ENCODE measurements at regions not wholly inside any gene's neighbourhood (a gene's known extent, or its start where the extent isn't known, plus 50 kb on each side); places are given as distances from the start of the nearest gene placed in this dataset.
"Not testable (repeated sequence)": the region's sequence is repeated elsewhere in the genome, so short reads cannot be mapped to it uniquely, and the experiment has no call there.

DNA sequence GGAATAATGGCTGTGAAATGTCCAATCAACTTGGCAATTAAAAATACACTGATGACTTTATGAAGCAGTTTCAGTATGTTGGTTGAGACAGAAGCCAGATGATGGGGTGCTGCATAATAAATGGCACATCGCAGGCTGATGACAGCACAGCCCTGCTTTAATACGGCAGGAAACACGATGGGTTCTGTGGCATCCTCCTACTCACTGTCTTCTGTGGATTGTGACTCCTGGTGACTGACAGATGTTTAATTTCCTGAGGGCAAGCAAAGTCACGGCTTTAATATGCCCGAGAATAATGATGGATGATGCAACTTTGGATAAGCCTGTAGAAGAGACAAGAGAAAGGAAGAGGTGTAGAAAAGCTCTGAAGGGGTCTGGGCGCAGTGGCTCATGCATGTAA is 295.4 kb downstream of the TRIML1 start:
- Histone ChIP-seq H3K27me3 (no peaks in the 10 kb centered on the region), H3K4me3 (no peak overlapping the region), H3K4me1 (no peaks in the 10 kb centered on the region), H3K9me3 (no peaks in the 10 kb centered on the region), H3K36me3 (no peaks in the 10 kb centered on the region), H3K27ac (no peak overlapping the region)
- TF ChIP-seq POLR2A (IDR thresholded peaks at IDR 0.05), result no peak
- TF ChIP-seq POLR2AphosphoS5 (IDR thresholded peaks at IDR 0.05), result no peak
- TF ChIP-seq EP300 (IDR thresholded peaks at IDR 0.05), result no peak
- no peak for TF ChIP-seq CTCF (IDR thresholded peaks at IDR 0.05)
- no peak for DNase-seq (ENCODE audit: low spot score in 2 of 2)
- 54% methylated on average over 6 of the region's 6 CpGs for WGBS

DNA sequence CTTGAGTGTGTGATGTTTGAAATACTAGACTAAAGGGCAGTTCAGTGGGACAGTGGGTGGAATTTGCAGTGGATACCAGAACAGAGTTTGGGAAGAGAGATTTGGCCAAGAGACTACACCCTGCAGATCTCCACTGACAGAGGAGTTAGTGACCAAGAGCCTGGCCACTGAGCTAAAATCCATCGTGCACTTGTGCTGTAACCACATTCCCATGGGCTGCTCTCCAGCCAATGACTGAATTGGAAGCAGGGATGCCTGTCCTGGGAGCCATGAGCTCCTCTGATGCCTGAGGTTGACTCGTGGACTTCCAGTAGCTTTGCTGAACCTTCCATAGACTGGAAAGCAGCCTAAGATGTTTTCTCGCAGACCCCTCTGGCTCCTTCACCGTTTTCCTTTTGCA is 296.1 kb downstream of the TRIML1 start:
- H3K9me3 ChIP-seq, result no peaks in the 10 kb centered on the region
- WGBS, result 80% methylated on average over 4 of the region's 4 CpGs
- no peak for DNase-seq (ENCODE audit: low spot score in 2 of 2)
- no peak overlapping the region for H3K4me3 ChIP-seq
- no peak overlapping the region for H3K27ac ChIP-seq
- no peak for TF ChIP-seq EP300 (IDR thresholded peaks at IDR 0.05)
- no peak for TF ChIP-seq POLR2AphosphoS5 (IDR thresholded peaks at IDR 0.05)
- no peak for TF ChIP-seq CTCF (IDR thresholded peaks at IDR 0.05)
- no peak for TF ChIP-seq POLR2A (IDR thresholded peaks at IDR 0.05)
- H3K27me3 ChIP-seq, result no peaks in the 10 kb centered on the region
- H3K36me3 ChIP-seq, result no peaks in the 10 kb centered on the region
- H3K4me1 ChIP-seq, result peaks cover 3% of the 10 kb centered on the region

DNA sequence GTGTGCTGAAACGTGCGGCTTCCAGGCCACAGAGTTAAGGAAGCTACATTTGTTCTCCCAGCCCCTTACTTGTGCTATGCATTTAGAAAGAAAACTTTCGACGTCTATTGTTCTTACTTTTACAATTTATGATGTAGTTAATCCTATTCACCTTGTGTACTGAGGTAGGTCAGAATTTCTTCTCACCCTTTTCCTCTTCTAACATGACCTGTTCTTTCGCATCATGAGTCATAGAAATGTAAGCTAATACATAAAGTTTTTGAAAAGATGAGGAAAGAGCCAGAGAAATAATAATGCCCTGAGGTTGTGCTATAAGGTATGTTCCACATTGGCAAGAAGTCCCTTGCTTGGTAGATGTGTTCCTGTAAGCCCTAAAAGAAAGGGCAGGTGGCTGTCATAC is 298.3 kb downstream of the TRIML1 start:
- TF ChIP-seq POLR2AphosphoS5 (IDR thresholded peaks at IDR 0.05) (no peak), CTCF (IDR thresholded peaks at IDR 0.05) (no peak), EP300 (IDR thresholded peaks at IDR 0.05) (no peak)
- Histone ChIP-seq H3K4me1 (peaks cover 3% of the 10 kb centered on the region), H3K9me3 (no peaks in the 10 kb centered on the region), H3K27ac (no peak overlapping the region), H3K36me3 (no peaks in the 10 kb centered on the region), H3K4me3 (no peak overlapping the region), H3K27me3 (no peaks in the 10 kb centered on the region)
- no peak for DNase-seq (ENCODE audit: low spot score in 2 of 2)
- WGBS, result 76% methylated on average over 5 of the region's 5 CpGs

DNA sequence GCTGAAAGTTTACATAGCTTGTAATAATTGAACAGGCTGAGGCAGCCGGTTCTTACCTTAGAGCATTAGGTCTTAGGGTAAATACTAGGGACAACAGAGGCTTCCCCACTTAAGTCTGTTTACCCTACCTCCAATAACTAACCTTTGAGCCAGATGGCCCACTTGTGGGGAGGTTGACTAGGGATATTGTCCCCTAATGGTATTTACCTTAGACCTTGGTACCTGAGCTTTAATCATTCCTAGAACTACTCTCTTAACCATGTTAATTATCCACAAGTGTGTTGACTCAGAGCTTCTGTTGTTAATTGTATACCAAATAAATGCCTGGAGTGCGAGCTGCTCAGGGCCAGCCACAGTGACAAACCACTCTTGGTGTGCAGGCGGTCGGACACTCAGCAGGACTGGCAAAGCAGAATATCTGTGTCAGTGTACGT is 299.2 kb downstream of the TRIML1 start:
- not testable (repeated sequence) for H3K27me3 ChIP-seq; H3K4me3 ChIP-seq; H3K27ac ChIP-seq; H3K36me3 ChIP-seq; DNase-seq (ENCODE audit: low spot score in 2 of 2); H3K9me3 ChIP-seq; H3K4me1 ChIP-seq
- 95% methylated on average over 5 of the region's 5 CpGs for WGBS

GRCh38 chr4:188439641-188440311 is 300.5 kb downstream of the TRIML1 start:
- 33% methylated on average over 4 of the region's 6 CpGs for WGBS
- Histone ChIP-seq H3K36me3 (no peaks in the 10 kb centered on the region), H3K27me3 (no peaks in the 10 kb centered on the region), H3K9me3 (no peaks in the 10 kb centered on the region), H3K27ac (no peak overlapping the region), H3K4me1 (peaks cover 3% of the 10 kb centered on the region), H3K4me3 (no peak overlapping the region)
- DNase-seq (ENCODE audit: low spot score in 2 of 2), result no peak
- TF ChIP-seq EP300 (IDR thresholded peaks at IDR 0.05), result no peak
- no peak for TF ChIP-seq POLR2AphosphoS5 (IDR thresholded peaks at IDR 0.05)
- TF ChIP-seq CTCF (IDR thresholded peaks at IDR 0.05), result no peak
- no peak for TF ChIP-seq POLR2A (IDR thresholded peaks at IDR 0.05)

- Histone ChIP-seq H3K4me3 (no peak overlapping the region), H3K9me3 (no peaks in the 10 kb centered on the region), H3K4me1 (peaks cover 3% of the 10 kb centered on the region), H3K36me3 (no peaks in the 10 kb centered on the region), H3K27me3 (no peaks in the 10 kb centered on the region), H3K27ac (no peak overlapping the region)
- WGBS, result 92% methylated on average over 4 of the region's 4 CpGs
- TF ChIP-seq POLR2AphosphoS5 (IDR thresholded peaks at IDR 0.05) (no peak), CTCF (IDR thresholded peaks at IDR 0.05) (no peak), POLR2A (IDR thresholded peaks at IDR 0.05) (no peak), EP300 (IDR thresholded peaks at IDR 0.05) (no peak)
- DNase-seq (ENCODE audit: low spot score in 2 of 2), result no peak
Measured at GRCh38 chr4:188444500-188444899, 305.3 kb downstream of the TRIML1 start.

DNA sequence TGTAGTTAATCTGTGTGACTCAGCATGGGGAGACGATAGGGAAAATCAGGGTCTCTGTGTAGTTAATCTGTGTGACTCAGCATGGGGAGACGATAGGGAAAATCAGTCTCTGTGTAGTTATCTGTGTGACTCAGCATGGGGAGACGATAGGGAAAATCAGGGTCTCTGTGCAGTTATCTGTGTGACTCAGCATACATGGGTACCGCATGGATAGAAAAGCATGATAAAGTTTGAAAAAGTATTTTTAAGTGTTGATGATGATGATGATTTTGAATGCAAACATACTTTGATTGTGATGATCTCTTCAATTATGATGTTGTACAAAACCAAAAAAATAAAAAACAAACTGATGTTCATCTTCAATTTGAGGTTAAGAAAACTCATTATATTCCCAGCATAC is 309.8 kb downstream of the TRIML1 start:
- not testable (repeated sequence) for H3K4me3 ChIP-seq; H3K27ac ChIP-seq; H3K27me3 ChIP-seq; DNase-seq (ENCODE audit: low spot score in 2 of 2); H3K9me3 ChIP-seq; H3K4me1 ChIP-seq; H3K36me3 ChIP-seq
- 93% methylated on average over 2 of the region's 4 CpGs for WGBS
